ENCODE measurements at regions not wholly inside any gene's neighbourhood (a gene's known extent, or its start where the extent isn't known, plus 50 kb on each side); places are given as distances from the start of the nearest gene placed in this dataset.

GRCh38 chr1:64368344-64368743 lies 101.6 kb upstream of the CACHD1 start:
- Mint-ChIP-seq H3K4me3 (no peak overlapping the region), H3K36me3 (peaks cover 0 to 4% (median 0%) of the 10 kb centered on the region in 3 donors)

DNA sequence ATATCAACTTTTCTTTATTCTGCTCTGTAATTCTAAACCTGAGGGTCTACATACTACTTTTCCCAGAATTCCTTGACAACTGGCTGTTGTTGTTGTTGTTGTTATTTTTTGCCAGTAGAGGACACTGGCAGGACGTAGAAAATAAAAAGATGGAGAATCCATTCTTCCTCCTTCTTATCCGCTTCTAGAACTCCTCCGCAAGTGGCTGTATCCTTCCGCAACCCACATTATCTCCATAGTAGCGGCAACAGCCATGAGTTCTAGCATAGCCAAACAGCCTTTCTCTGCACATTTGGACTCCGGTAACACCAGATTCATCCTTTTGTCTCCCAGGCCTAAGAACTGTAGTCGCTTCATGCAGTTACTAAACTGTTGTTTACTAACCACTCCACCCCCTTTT lies 91.1 kb upstream of the CACHD1 start:
- DNase-seq: no peak
- Mint-ChIP-seq H3K36me3 (peaks cover 0 to 4% (median 0%) of the 10 kb centered on the region in 3 donors), H3K9me3 (peaks cover 0 to 7% (median 0%) of the 10 kb centered on the region in 9 donors), H3K4me3 (no peak overlapping the region), H3K27ac (no peak overlapping the region), H3K4me1 (no peaks in the 10 kb centered on the region), H3K27me3 (peaks cover 2 to 16% (median 8%) of the 10 kb centered on the region in 5 donors)
- POLR2A ChIA-PET: no interaction called here
- no peak for ATAC-seq

More at GRCh38 chr1:64368344-64368743, 101.6 kb upstream of the CACHD1 start:
- H3K27me3 Mint-ChIP-seq: peaks cover 0 to 13% (median 8%) of the 10 kb centered on the region in 5 donors
- peaks cover 0 to 7% (median 0%) of the 10 kb centered on the region in 9 donors for H3K9me3 Mint-ChIP-seq
- POLR2A ChIA-PET: no interaction called here
- H3K27ac Mint-ChIP-seq: no peak overlapping the region
- ATAC-seq (no peak), DNase-seq (no peak)
- no peaks in the 10 kb centered on the region for H3K4me1 Mint-ChIP-seq

- H3K36me3 Mint-ChIP-seq: peaks cover 0 to 3% (median 0%) of the 10 kb centered on the region in 3 donors
- no peaks in the 10 kb centered on the region for H3K4me1 Mint-ChIP-seq
- DNase-seq (no peak), ATAC-seq (no peak)
- POLR2A ChIA-PET: no interaction called here
- peaks cover 0 to 4% (median 0%) of the 10 kb centered on the region in 9 donors for H3K9me3 Mint-ChIP-seq
- no peak overlapping the region for H3K4me3 Mint-ChIP-seq
- no peak overlapping the region for H3K27ac Mint-ChIP-seq
- peaks cover 0 to 12% (median 7%) of the 10 kb centered on the region in 5 donors for H3K27me3 Mint-ChIP-seq
Observed at GRCh38 chr1:64387389-64388285, 82.3 kb upstream of the CACHD1 start.

DNA sequence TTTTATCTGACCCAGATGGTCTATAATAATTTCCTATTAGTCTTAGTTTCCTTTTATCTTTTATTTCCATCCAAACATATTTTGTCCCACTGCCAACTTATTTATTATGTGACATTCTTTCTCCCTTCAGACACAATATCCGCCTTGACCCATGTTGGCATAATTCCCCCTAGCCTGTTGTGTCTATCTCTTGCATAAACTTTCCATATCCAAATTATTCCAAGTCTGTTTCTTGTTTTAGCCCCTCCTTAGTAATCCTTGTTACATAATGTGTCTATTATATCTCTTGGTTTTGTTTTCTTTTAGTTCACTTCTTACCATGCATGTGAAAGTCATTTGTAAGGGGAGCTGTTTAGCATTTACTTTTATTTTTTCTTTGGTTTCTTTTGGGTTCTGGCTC lies 81.6 kb upstream of the CACHD1 start:
- peaks cover 0 to 4% (median 0%) of the 10 kb centered on the region in 9 donors for H3K9me3 Mint-ChIP-seq
- no peak for ATAC-seq
- H3K36me3 Mint-ChIP-seq: peaks cover 0 to 3% (median 0%) of the 10 kb centered on the region in 3 donors
- H3K4me3 Mint-ChIP-seq: no peak overlapping the region
- no peaks in the 10 kb centered on the region for H3K4me1 Mint-ChIP-seq
- H3K27ac Mint-ChIP-seq: no peak overlapping the region
- POLR2A ChIA-PET: no interaction called here
- DNase-seq: no peak
- H3K27me3 Mint-ChIP-seq: peaks cover 2 to 12% (median 7%) of the 10 kb centered on the region in 5 donors

- Mint-ChIP-seq H3K4me3 (no peak overlapping the region), H3K36me3 (peaks cover 0 to 2% (median 0%) of the 10 kb centered on the region in 3 donors), H3K9me3 (peaks cover 0 to 4% (median 0%) of the 10 kb centered on the region in 9 donors), H3K27me3 (peaks cover 10 to 12% (median 11%) of the 10 kb centered on the region in 5 donors), H3K4me1 (no peaks in the 10 kb centered on the region), H3K27ac (no peak overlapping the region)
- ATAC-seq (no peak), DNase-seq (no peak)
- POLR2A ChIA-PET: no interaction called here
Observed at GRCh38 chr1:64392109-64392508, 77.8 kb upstream of the CACHD1 start.

DNA sequence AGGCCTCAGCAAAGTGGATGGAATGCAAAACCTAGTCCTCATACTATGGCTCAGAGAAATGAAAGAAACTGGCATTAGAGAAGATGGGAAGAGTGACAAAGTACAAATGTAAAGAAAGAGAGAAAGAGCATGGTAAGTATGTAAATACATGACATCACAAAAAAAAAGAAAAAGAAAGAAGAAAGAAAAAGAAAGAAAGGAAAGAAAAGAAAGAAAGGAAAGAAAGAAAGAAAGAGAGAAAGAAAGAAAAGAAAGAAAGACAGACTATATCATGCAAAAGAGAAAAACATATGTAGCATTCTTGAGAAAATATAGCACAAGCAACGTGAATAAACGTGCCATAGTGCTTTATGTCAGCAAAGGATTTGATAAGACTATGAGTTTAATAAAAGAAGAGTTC lies 76.1 kb upstream of the CACHD1 start:
- H3K9me3 Mint-ChIP-seq: peaks cover 0 to 4% (median 0%) of the 10 kb centered on the region in 9 donors
- H3K36me3 Mint-ChIP-seq: peaks cover 0 to 2% (median 0%) of the 10 kb centered on the region in 3 donors
- no peak for ATAC-seq
- POLR2A ChIA-PET: no interaction called here
- H3K4me3 Mint-ChIP-seq: no peak overlapping the region
- H3K27ac Mint-ChIP-seq: no peak overlapping the region
- peaks cover 10 to 12% (median 11%) of the 10 kb centered on the region in 5 donors for H3K27me3 Mint-ChIP-seq
- DNase-seq: no peak
- H3K4me1 Mint-ChIP-seq: no peaks in the 10 kb centered on the region

GRCh38 chr1:64396817-64397216 lies 73.1 kb upstream of the CACHD1 start:
- Mint-ChIP-seq H3K4me3 (no peak overlapping the region), H3K9me3 (no peaks in the 10 kb centered on the region), H3K27me3 (peaks cover 6 to 11% (median 7%) of the 10 kb centered on the region in 5 donors), H3K4me1 (no peaks in the 10 kb centered on the region), H3K27ac (no peak overlapping the region), H3K36me3 (no peaks in the 10 kb centered on the region)
- POLR2A ChIA-PET: no interaction called here
- ATAC-seq (no peak), DNase-seq (no peak)

DNA sequence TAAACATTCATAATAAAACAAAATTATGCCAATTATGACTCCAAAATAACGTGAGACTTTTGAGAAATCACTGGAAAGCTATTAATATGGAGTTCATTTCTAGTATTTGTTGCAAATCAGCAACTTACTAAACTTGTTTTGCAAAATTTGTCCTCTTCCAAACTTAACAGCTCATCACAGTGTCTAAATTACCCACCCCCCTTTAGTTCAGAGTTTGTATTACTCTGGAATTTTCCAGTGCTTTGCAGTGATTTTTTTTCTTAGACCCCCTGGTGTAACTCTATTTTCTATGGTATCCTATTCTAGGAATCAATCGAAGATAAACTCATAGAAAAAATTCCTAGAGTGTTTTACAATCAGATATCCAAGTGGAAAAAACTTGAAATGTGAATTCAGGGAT lies 72.4 kb upstream of the CACHD1 start:
- Mint-ChIP-seq H3K27ac (no peak overlapping the region), H3K27me3 (peaks cover 6 to 11% (median 8%) of the 10 kb centered on the region in 5 donors), H3K4me1 (no peaks in the 10 kb centered on the region), H3K9me3 (no peaks in the 10 kb centered on the region), H3K36me3 (no peaks in the 10 kb centered on the region), H3K4me3 (no peak overlapping the region)
- ATAC-seq: no peak
- POLR2A ChIA-PET: no interaction called here
- DNase-seq: no peak

- Mint-ChIP-seq H3K9me3 (no peaks in the 10 kb centered on the region), H3K36me3 (no peaks in the 10 kb centered on the region), H3K4me3 (no peak overlapping the region), H3K27ac (no peak overlapping the region), H3K4me1 (no peaks in the 10 kb centered on the region), H3K27me3 (peaks cover 1 to 8% (median 3%) of the 10 kb centered on the region in 5 donors)
- POLR2A ChIA-PET: no interaction called here
- no peak for ATAC-seq
- DNase-seq: no peak
Observed at GRCh38 chr1:64398936-64399335, 71.0 kb upstream of the CACHD1 start.

- Mint-ChIP-seq H3K27me3 (peaks cover 0 to 5% (median 0%) of the 10 kb centered on the region in 5 donors), H3K9me3 (no peaks in the 10 kb centered on the region), H3K4me1 (no peaks in the 10 kb centered on the region), H3K36me3 (no peaks in the 10 kb centered on the region), H3K4me3 (no peak overlapping the region), H3K27ac (no peak overlapping the region)
- DNase-seq: no peak
- POLR2A ChIA-PET: no interaction called here
- no peak for ATAC-seq
Observed at GRCh38 chr1:64401285-64401684, 68.6 kb upstream of the CACHD1 start.

- POLR2A ChIA-PET: no interaction called here
- Mint-ChIP-seq H3K36me3 (no peaks in the 10 kb centered on the region), H3K4me3 (no peak overlapping the region), H3K27me3 (peaks cover 0 to 9% (median 0%) of the 10 kb centered on the region in 5 donors), H3K27ac (no peak overlapping the region), H3K4me1 (no peaks in the 10 kb centered on the region), H3K9me3 (peaks cover 0 to 2% (median 0%) of the 10 kb centered on the region in 9 donors)
- DNase-seq: no peak
- no peak for ATAC-seq
Observed at GRCh38 chr1:64403331-64403730, 66.6 kb upstream of the CACHD1 start.

GRCh38 chr1:64404202-64404601 lies 65.7 kb upstream of the CACHD1 start:
- POLR2A ChIA-PET: no interaction called here
- Mint-ChIP-seq H3K27ac (no peak overlapping the region), H3K4me3 (no peak overlapping the region), H3K27me3 (peaks cover 0 to 9% (median 0%) of the 10 kb centered on the region in 5 donors), H3K9me3 (peaks cover 0 to 2% (median 0%) of the 10 kb centered on the region in 9 donors), H3K4me1 (no peaks in the 10 kb centered on the region), H3K36me3 (no peaks in the 10 kb centered on the region)
- ATAC-seq: no peak
- no peak for DNase-seq

DNA sequence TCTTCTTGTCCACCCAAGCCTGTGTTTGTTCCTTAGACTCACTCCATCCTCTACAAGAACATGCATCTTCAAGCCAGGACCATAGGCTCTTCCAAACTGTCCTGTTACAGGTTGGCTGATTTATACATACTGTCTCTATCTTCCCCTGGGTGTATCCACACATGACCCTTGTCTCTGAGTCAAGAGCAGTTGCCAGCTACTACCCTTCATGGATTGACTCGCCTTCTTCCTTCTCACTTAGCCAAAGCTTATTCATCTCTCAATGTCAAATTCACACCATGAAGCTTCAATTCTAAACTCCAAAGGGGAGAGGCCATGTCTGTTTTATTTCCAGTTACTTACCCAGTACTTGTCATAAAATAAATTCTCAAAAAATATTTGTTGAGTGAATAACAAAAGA lies 64.1 kb upstream of the CACHD1 start:
- DNase-seq (no peak), ATAC-seq (no peak)
- no peak overlapping the region for H3K4me3 Mint-ChIP-seq
- peaks cover 0 to 6% (median 0%) of the 10 kb centered on the region in 5 donors for H3K27me3 Mint-ChIP-seq
- no peaks in the 10 kb centered on the region for H3K36me3 Mint-ChIP-seq
- no peaks in the 10 kb centered on the region for H3K4me1 Mint-ChIP-seq
- POLR2A ChIA-PET: no interaction called here
- H3K27ac Mint-ChIP-seq: no peak overlapping the region
- peaks cover 0 to 2% (median 0%) of the 10 kb centered on the region in 9 donors for H3K9me3 Mint-ChIP-seq

All from naive thymus-derived CD8-positive, alpha-beta T cell (primary cell).